ENCODE measurements at regions not wholly inside any gene's neighbourhood (a gene's known extent, or its start where the extent isn't known, plus 50 kb on each side); places are given as distances from the start of the nearest gene placed in this dataset.

- TF ChIP-seq POLR2A (IDR thresholded peaks at IDR 0.05): no peak
- no peak for TF ChIP-seq CTCF (IDR thresholded peaks at IDR 0.05)
- Histone ChIP-seq H3K27ac (no peak overlapping the region), H3K36me3 (no peaks in the 10 kb centered on the region), H3K27me3 (no peaks in the 10 kb centered on the region), H3K4me3 (no peak overlapping the region), H3K9me3 (peaks cover 0 to 10% (median 0%) of the 10 kb centered on the region in 12 donors), H3K4me1 (no peaks in the 10 kb centered on the region)
- intact Hi-C loops (cut with DNase I): no loop called here
- no peak for ATAC-seq
- WGBS, 4 donors: 41 to 58% (median 50%) methylated on average over 1 of the region's 1 CpG
- no peak for DNase-seq
Observed at GRCh38 chr9:106350777-106351176, 512.2 kb upstream of the ZNF462 start.

- no peaks in the 10 kb centered on the region for H3K4me1 ChIP-seq
- peaks cover 0 to 14% (median 0%) of the 10 kb centered on the region in 12 donors for H3K9me3 ChIP-seq
- DNase-seq (no peak), ATAC-seq (no peak)
- H3K27me3 ChIP-seq: no peaks in the 10 kb centered on the region
- H3K27ac ChIP-seq: no peak overlapping the region
- H3K36me3 ChIP-seq: no peaks in the 10 kb centered on the region
- TF ChIP-seq POLR2A (IDR thresholded peaks at IDR 0.05) (no peak), CTCF (IDR thresholded peaks at IDR 0.05) (no peak)
- intact Hi-C loops (cut with DNase I): no loop called here
- H3K4me3 ChIP-seq: no peak overlapping the region
Observed at GRCh38 chr9:106356924-106357323, 506.0 kb upstream of the ZNF462 start.

- Histone ChIP-seq H3K27me3 (no peaks in the 10 kb centered on the region), H3K36me3 (no peaks in the 10 kb centered on the region), H3K27ac (no peak overlapping the region), H3K4me1 (no peaks in the 10 kb centered on the region), H3K4me3 (no peak overlapping the region), H3K9me3 (peaks cover 0 to 14% (median 0%) of the 10 kb centered on the region in 12 donors)
- DNase-seq (peak in 1 of 5 donors; percentile 37), ATAC-seq (no peak)
- WGBS, 4 donors: 92 to 100% (median 98%) methylated on average over 1 of the region's 1 CpG
- TF ChIP-seq POLR2A (IDR thresholded peaks at IDR 0.05): no peak
- intact Hi-C loops (cut with DNase I): no loop called here
Observed at GRCh38 chr9:106358331-106358730, 504.6 kb upstream of the ZNF462 start.

GRCh38 chr9:106376689-106377088 lies 486.3 kb upstream of the ZNF462 start:
- DNase-seq (no peak), ATAC-seq (no peak)
- 89 to 97% (median 91%) methylated on average over 2 of the region's 2 CpGs for WGBS, 4 donors
- H3K27me3 ChIP-seq: no peaks in the 10 kb centered on the region
- no peaks in the 10 kb centered on the region for H3K4me1 ChIP-seq
- H3K27ac ChIP-seq: no peak overlapping the region
- no peaks in the 10 kb centered on the region for H3K36me3 ChIP-seq
- H3K9me3 ChIP-seq: peaks cover 0 to 13% (median 0%) of the 10 kb centered on the region in 12 donors
- TF ChIP-seq CTCF (IDR thresholded peaks at IDR 0.05) (no peak), POLR2A (IDR thresholded peaks at IDR 0.05) (no peak)
- no peak overlapping the region for H3K4me3 ChIP-seq
- intact Hi-C loops (cut with DNase I): no loop called here

- DNase-seq (no peak), ATAC-seq (no peak)
- 72 to 77% (median 72%) methylated on average over 4 of the region's 4 CpGs for WGBS, 4 donors
Observed at GRCh38 chr9:106383072-106383471, 479.9 kb upstream of the ZNF462 start.

More at GRCh38 chr9:106383072-106383471, 479.9 kb upstream of the ZNF462 start:
- intact Hi-C loops (cut with DNase I): no loop called here
- TF ChIP-seq POLR2A (IDR thresholded peaks at IDR 0.05) (no peak), CTCF (IDR thresholded peaks at IDR 0.05) (no peak)
- H3K27me3 ChIP-seq: no peaks in the 10 kb centered on the region
- H3K4me3 ChIP-seq: no peak overlapping the region
- no peaks in the 10 kb centered on the region for H3K4me1 ChIP-seq
- H3K27ac ChIP-seq: no peak overlapping the region
- H3K9me3 ChIP-seq: no peaks in the 10 kb centered on the region
- no peaks in the 10 kb centered on the region for H3K36me3 ChIP-seq

Data from heart left ventricle (tissue), 16 donors.